ENCODE measurements at regions not wholly inside any gene's neighbourhood (a gene's known extent, or its start where the extent isn't known, plus 50 kb on each side); places are given as distances from the start of the nearest gene placed in this dataset.

DNA sequence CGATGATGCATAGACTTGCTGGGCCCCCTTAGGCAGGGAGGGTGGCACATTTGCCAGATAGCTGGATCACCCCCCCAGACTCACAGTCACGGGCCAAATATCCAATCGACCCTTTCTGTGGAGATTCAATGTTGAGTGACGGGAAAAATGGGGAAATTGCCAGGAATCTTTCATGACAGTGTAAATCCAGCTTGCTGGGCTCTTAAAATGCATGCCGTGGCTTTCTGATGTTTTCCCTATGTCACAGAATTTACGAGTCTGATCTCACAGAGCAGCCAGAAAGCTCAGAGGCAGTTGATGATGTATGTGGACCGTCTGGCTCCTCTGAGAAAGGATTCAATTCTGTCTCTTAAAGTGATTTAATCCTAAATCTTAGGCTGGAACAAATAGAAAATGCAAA is 150.1 kb upstream of the ZNF644 start:
- Histone ChIP-seq H3K36me3 (ENCODE audit: control insufficient read depth in 2 of 4, insufficient read depth in 4 of 4, low read length in 3 of 4) (no peaks in the 10 kb centered on the region), H3K9ac (replicated peaks in 1 of 4; ENCODE audit: extremely low read depth in 1 of 4, low read depth in 3 of 4, low read length in 3 of 4) (no peak overlapping the region), H3K14ac (ENCODE audit: insufficient read length) (no peak overlapping the region), H4K5ac (ENCODE audit: insufficient read length, low read depth, low read length) (no peak overlapping the region), H4K8ac (ENCODE audit: extremely low read depth, insufficient read depth, low read length) (no peak overlapping the region), H2BK120ac (replicated peaks; ENCODE audit: low read depth, low read length) (no peak overlapping the region), H3K4ac (replicated peaks; ENCODE audit: insufficient read length, low read depth, low read length) (no peak overlapping the region), H2BK5ac (ENCODE audit: low read depth, low read length) (no peak overlapping the region), H2BK20ac (ENCODE audit: low read length) (no peak overlapping the region), H3K18ac (ENCODE audit: extremely low read depth, low read length) (no peak overlapping the region), H3K79me2 (ENCODE audit: control insufficient read depth in 1 of 2, insufficient read depth in 2 of 2, low read length in 2 of 2) (no peaks in the 10 kb centered on the region), H3K27ac (ENCODE audit: low read depth, low read length) (no peak overlapping the region), H3K23ac (ENCODE audit: insufficient read length) (no peak overlapping the region), H4K91ac (replicated peaks; ENCODE audit: insufficient read length, low read length) (no peak overlapping the region), H3K9me3 (ENCODE audit: insufficient read depth in 2 of 2, low read depth in 1 of 2, low read length in 1 of 2) (no peaks in the 10 kb centered on the region), H3K4me3 (ENCODE audit: extremely low read depth in 1 of 4, insufficient read depth in 2 of 4, low read depth in 3 of 4, low read length in 4 of 4) (no peak overlapping the region), H3K23me2 (ENCODE audit: low read depth, low read length) (no peaks in the 10 kb centered on the region), H3K79me1 (ENCODE audit: low read depth, low read length) (no peaks in the 10 kb centered on the region), H2BK12ac (ENCODE audit: low read depth, low read length) (no peak overlapping the region), H2AK5ac (ENCODE audit: low read depth, low read length) (no peak overlapping the region), H3K4me1 (replicated peaks in 1 of 4; ENCODE audit: control insufficient read depth in 3 of 4, insufficient read depth in 4 of 4, low read length in 3 of 4) (no peaks in the 10 kb centered on the region), H4K20me1 (replicated peaks in 1 of 2; ENCODE audit: control insufficient read depth in 1 of 2, insufficient read depth in 2 of 2, low read length in 2 of 2) (no peaks in the 10 kb centered on the region), H3K56ac (replicated peaks; ENCODE audit: insufficient read length, low read depth, low read length) (no peak overlapping the region), H2BK15ac (ENCODE audit: low read length) (no peak overlapping the region), H3K4me2 (ENCODE audit: insufficient read depth in 1 of 2, low read depth in 2 of 2, low read length in 2 of 2) (no peak overlapping the region), H2AFZ (ENCODE audit: low read length) (no peak overlapping the region), H3K27me3 (replicated peaks in 1 of 4; ENCODE audit: control insufficient read depth in 3 of 4, extremely low read depth in 1 of 4, insufficient read depth in 3 of 4, low read length in 3 of 4) (no peaks in the 10 kb centered on the region)
- 88% methylated on average over 7 of the region's 7 CpGs; no CpG with 5 or more reads in 1 of the 2 experiments for WGBS, 2 experiments (ENCODE audit: extremely low coverage in 1 of 2, insufficient coverage in 1 of 2, insufficient read length in 1 of 2, insufficient replicate concordance in 2 of 2, low coverage in 1 of 2, low lambda C conversion rate in 2 of 2, missing lambda C conversion rate in 1 of 2)
- POLR2A ChIA-PET (ENCODE audit: partially characterized antibody): no interaction called here
- no peak for FAIRE-seq
- no peak for DNase-seq (ENCODE audit: low read depth in 1 of 2, low spot score in 2 of 2)
- CTCF ChIA-PET (ENCODE audit: partially characterized antibody): interaction anchor here (1.8 to 7.8 kb wide), 2 partner anchors 107 to 448 kb away, joined by 4 to 56 read pairs; no protein-coding TSS in a partner anchor
- TF ChIP-seq CHD1 (IDR thresholded peaks at IDR 0.05; ENCODE audit: low read depth, low read length): no peak
- TF ChIP-seq JUND (IDR thresholded peaks at IDR 0.05; ENCODE audit: low read length): no peak

Data from H1 (cell line).